Ovary (tissue), 3 donors: ENCODE measurements at regions not wholly inside any gene's neighbourhood (a gene's known extent, or its start where the extent isn't known, plus 50 kb on each side); places are given as distances from the start of the nearest gene placed in this dataset.

Experiments used
- EP300 ChIP-seq: sonication (generic); formaldehyde crosslinking; IDR thresholded peaks from one replicate; pipeline ENCODE4 v1.6.1; 2017; ENCODE audit warnings: antibody characterized with exemption
- POLR2A ChIP-seq: fragments of 450-650 bp; IDR thresholded peaks from one replicate; pipeline ENCODE4 v1.6.1; 2017; ENCODE audit warnings: antibody characterized with exemption, mild to moderate bottlenecking, moderate library complexity
- TF ChIP-seq, protein P1 (sequence below), 3 donors: fragments of 450-650 bp in 2 of 3; fragments of 200-600 bp in 1 of 3; IDR thresholded peaks; one replicate each; pipeline versions ENCODE4 v1.5.1 to v1.8.0; 2016 to 2022; ENCODE audit warnings: antibody characterized with exemption in 3 of 3, mild to moderate bottlenecking in 1 of 3
- donor health status: DM: no; HTN: no; CAD: no.

DNA sequence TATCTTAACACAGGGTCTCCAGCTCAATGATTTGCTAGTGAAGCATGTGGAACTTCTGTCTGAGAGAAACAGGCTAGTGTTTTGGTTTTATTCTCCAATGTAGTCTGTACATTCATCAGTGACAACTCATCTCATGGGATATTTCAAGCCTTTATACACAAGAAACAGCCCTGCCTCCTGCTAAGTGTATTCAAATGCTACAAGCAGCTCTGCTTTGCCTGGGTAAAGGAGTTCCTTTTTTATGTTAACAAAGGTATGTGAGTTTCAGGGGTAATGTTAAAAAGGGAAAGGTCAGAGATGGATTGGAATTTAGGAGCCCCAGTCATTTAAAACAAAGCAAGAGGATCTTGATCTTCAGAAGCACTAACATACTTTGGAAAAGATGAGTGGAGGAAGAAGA lies 498.7 kb downstream of the ISL1 start:
- TF ChIP-seq POLR2A (no peak), EP300 (no peak)
- TF ChIP-seq, protein P1, sequence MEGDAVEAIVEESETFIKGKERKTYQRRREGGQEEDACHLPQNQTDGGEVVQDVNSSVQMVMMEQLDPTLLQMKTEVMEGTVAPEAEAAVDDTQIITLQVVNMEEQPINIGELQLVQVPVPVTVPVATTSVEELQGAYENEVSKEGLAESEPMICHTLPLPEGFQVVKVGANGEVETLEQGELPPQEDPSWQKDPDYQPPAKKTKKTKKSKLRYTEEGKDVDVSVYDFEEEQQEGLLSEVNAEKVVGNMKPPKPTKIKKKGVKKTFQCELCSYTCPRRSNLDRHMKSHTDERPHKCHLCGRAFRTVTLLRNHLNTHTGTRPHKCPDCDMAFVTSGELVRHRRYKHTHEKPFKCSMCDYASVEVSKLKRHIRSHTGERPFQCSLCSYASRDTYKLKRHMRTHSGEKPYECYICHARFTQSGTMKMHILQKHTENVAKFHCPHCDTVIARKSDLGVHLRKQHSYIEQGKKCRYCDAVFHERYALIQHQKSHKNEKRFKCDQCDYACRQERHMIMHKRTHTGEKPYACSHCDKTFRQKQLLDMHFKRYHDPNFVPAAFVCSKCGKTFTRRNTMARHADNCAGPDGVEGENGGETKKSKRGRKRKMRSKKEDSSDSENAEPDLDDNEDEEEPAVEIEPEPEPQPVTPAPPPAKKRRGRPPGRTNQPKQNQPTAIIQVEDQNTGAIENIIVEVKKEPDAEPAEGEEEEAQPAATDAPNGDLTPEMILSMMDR (IDR thresholded peaks at IDR 0.05), result no peak
